ENCODE measurements at regions not wholly inside any gene's neighbourhood (a gene's known extent, or its start where the extent isn't known, plus 50 kb on each side); places are given as distances from the start of the nearest gene placed in this dataset.

GRCh38 chr21:28699596-28700259 is 292.9 kb downstream of the LTN1 start:
- TF ChIP-seq POLR2AphosphoS5 (IDR thresholded peaks at IDR 0.05; ENCODE audit: insufficient read depth, low read depth, low read length): no peak
- TF ChIP-seq CTCF (IDR thresholded peaks at IDR 0.05; ENCODE audit: extremely low read depth in 1 of 2, insufficient read depth in 1 of 2, low read depth in 1 of 2, low read length in 2 of 2): no peak
- TF ChIP-seq POLR2A (IDR thresholded peaks at IDR 0.05; ENCODE audit: low read depth, low read length): no peak
- no peak for TF ChIP-seq EZH2 (IDR thresholded peaks at IDR 0.05; ENCODE audit: borderline replicate concordance, low read depth, low read length, severe bottlenecking)
- no peak for TF ChIP-seq MAX (IDR thresholded peaks at IDR 0.05; ENCODE audit: insufficient read depth, insufficient read length)
